GM12878 (cell line): ENCODE measurements at regions not wholly inside any gene's neighbourhood (a gene's known extent, or its start where the extent isn't known, plus 50 kb on each side); places are given as distances from the start of the nearest gene placed in this dataset.

Source experiments
- ATAC-seq: fragments of 200-7000 bp; cut with Tn5 transposase; 3 replicates; pipeline ENCODE4 v1.9.1; 2020; ENCODE audit warnings: mild to moderate bottlenecking, moderate library complexity
- BruUV-seq: library from RNA; stranded (reverse); fragments of 400-500 nt; replicated peaks from 2 replicates; lab custom pipeline; 2021; lab: Mats Ljungman, UMichigan
- CTCF ChIA-PET: fragments of 300-600 bp; sonication (Branson Sonifier 250); formaldehyde crosslinking; extraction: SDS; loops from one replicate; lab custom pipeline; 2021; ENCODE audit warnings: inconsistent platforms; lab: Yijun Ruan, JAX
- POLR2A ChIA-PET: fragments of 350-600 bp; formaldehyde crosslinking; extraction: SDS; loops from one replicate; lab custom pipeline; 2021; ENCODE audit warnings: inconsistent platforms; lab: Charles Lee
- RAD21 ChIA-PET: fragments of 300-600 bp; sonication (Branson Sonifier 250); formaldehyde crosslinking; loops from one replicate; lab custom pipeline; 2023; ENCODE audit warnings: antibody characterized with exemption; ENCODE audit not compliant: unreplicated experiment; lab: Charles Lee
- SMC1A ChIA-PET: fragments of 300-600 bp; sonication (Branson Sonifier 250); formaldehyde crosslinking; loops from one replicate; lab custom pipeline; 2023; ENCODE audit not compliant: unreplicated experiment, uncharacterized antibody; lab: Charles Lee
- DNase-seq: peaks from one replicate; pipeline ENCODE4 v3.0.0-alpha.2; 2011; ENCODE audit warnings: low read depth, low spot score
- FAIRE-seq: peaks from 3 replicates; lab custom pipeline; 2011; peaks lifted over from hg19 to GRCh38; lab: Jason Lieb, UNC
- H2AFZ ChIP-seq: 2 replicates; pipeline ENCODE4 v1.6.0; 2011; ENCODE audit warnings: low read depth, low read length, control low read depth; ENCODE audit not compliant: control insufficient read depth
- H3K27ac ChIP-seq: 2 replicates; pipeline ENCODE4 v1.5.1; 2011; ENCODE audit warnings: control low read depth; ENCODE audit not compliant: control insufficient read depth, insufficient read depth
- H3K27me3 ChIP-seq, 2 experiments: replicated peaks in 1 of 2; 2 replicates each; pipeline versions ENCODE4 v1.6.0 to v1.6.1; 2011; ENCODE audit warnings: low read length in 1 of 2; ENCODE audit not compliant: control insufficient read depth in 2 of 2, insufficient read depth in 2 of 2
- H3K36me3 ChIP-seq, 2 experiments: 2 replicates each; pipeline ENCODE4 v1.5.1; 2011; ENCODE audit warnings: low read length in 1 of 2; ENCODE audit not compliant: control insufficient read depth in 2 of 2, insufficient read depth in 2 of 2
- H3K4me1 ChIP-seq: 2 replicates; pipeline ENCODE4 v1.6.1; 2011; ENCODE audit warnings: mild to moderate bottlenecking, low read length, moderate library complexity, mixed read lengths; ENCODE audit not compliant: control insufficient read depth, insufficient read depth
- H3K4me2 ChIP-seq: 2 replicates; pipeline ENCODE4 v1.6.0; 2011; ENCODE audit warnings: control low read depth; ENCODE audit not compliant: control insufficient read depth, insufficient read depth
- H3K4me3 ChIP-seq: fragments of 200-600 bp; sonication (generic); 2 replicates; pipeline ENCODE4 v1.5.1; 2016
- H3K79me2 ChIP-seq: 2 replicates; pipeline ENCODE4 v1.6.0; 2011; ENCODE audit warnings: low read length; ENCODE audit not compliant: control insufficient read depth, insufficient read depth
- H3K9ac ChIP-seq: 2 replicates; pipeline ENCODE4 v1.8.0; 2011; ENCODE audit warnings: low read length, control low read depth, mixed read lengths; ENCODE audit not compliant: control insufficient read depth, insufficient read depth
- H3K9me3 ChIP-seq: replicated peaks from 3 replicates; pipeline ENCODE4 v1.5.1; 2011; ENCODE audit warnings: mild to moderate bottlenecking, low read length; ENCODE audit not compliant: control insufficient read depth, insufficient read depth
- H4K20me1 ChIP-seq: 2 replicates; pipeline ENCODE4 v1.6.0; 2011; ENCODE audit not compliant: control insufficient read depth, insufficient read depth
- BHLHE40 ChIP-seq, 2 experiments: fragments of 450-650 bp in 1 of 2; IDR thresholded peaks; 2 replicates each; pipeline ENCODE4 v1.6.1; 2011 to 2017; ENCODE audit warnings: low read depth in 2 of 2, borderline replicate concordance in 1 of 2, improper control_type of control experiment in 1 of 2, low read length in 1 of 2, mild to moderate bottlenecking in 1 of 2
- CHD1 ChIP-seq: IDR thresholded peaks from 2 replicates; pipeline ENCODE4 v1.6.1; 2012; ENCODE audit warnings: low read depth, low read length, improper control_type of control experiment
- RFX5 ChIP-seq: IDR thresholded peaks from 2 replicates; pipeline ENCODE4 v1.6.1; 2011; ENCODE audit warnings: low read depth, low read length, improper control_type of control experiment
- SPI1 ChIP-seq: IDR thresholded peaks from 2 replicates; pipeline ENCODE4 v1.6.1; 2011; ENCODE audit warnings: low read depth, mild to moderate bottlenecking, low read length, moderate library complexity, borderline replicate concordance; ENCODE audit not compliant: insufficient read depth
- TARDBP ChIP-seq: IDR thresholded peaks from 2 replicates; pipeline ENCODE4 v1.6.1; 2016; ENCODE audit warnings: borderline replicate concordance
- WGBS: methylation state at CpG from one replicate; pipeline ENCODE4 v1.1.6; 2016; ENCODE audit warnings: low lambda C conversion rate; ENCODE audit not compliant: insufficient replicate concordance, insufficient coverage; ENCODE audit errors: missing lambda C conversion rate; 5-methylcytosine and 5-hydroxymethylcytosine counted together
- in situ Hi-C: fragments of 300-500 bp; cut with MboI; formaldehyde crosslinking; loops from 9 replicates; pipeline ENCODE4 v1.14.3; 2018; ENCODE audit warnings: mixed read lengths
- intact Hi-C: fragments of 100-400 bp; cut with micrococcal nuclease; formaldehyde crosslinking; loops from one replicate; pipeline ENCODE4 v1.14.2; 2022; ENCODE audit not compliant: unreplicated experiment
- TF ChIP-seq, protein P1 (sequence below): IDR thresholded peaks from 2 replicates; pipeline ENCODE4 v1.6.1; 2011; ENCODE audit warnings: low read depth, mild to moderate bottlenecking, low read length, moderate library complexity, borderline replicate concordance; ENCODE audit errors: extremely low read depth
- TF ChIP-seq, protein P2 (sequence below): IDR thresholded peaks from 2 replicates; pipeline ENCODE4 v1.6.1; 2011; ENCODE audit warnings: borderline replicate concordance, low read depth, mild to moderate bottlenecking, moderate library complexity, mixed read lengths, low read length; ENCODE audit not compliant: insufficient read depth; ENCODE audit errors: extremely low read length
- TF ChIP-seq, protein P3 (sequence below): IDR thresholded peaks from 2 replicates; pipeline ENCODE4 v1.6.1; 2012; ENCODE audit warnings: improper control_type of control experiment, low read depth, low read length; ENCODE audit not compliant: insufficient replicate concordance
- TF ChIP-seq, protein P4 (sequence below): IDR thresholded peaks from 2 replicates; pipeline ENCODE4 v1.6.1; 2011; ENCODE audit warnings: low read depth, low read length, improper control_type of control experiment, borderline replicate concordance

DNA sequence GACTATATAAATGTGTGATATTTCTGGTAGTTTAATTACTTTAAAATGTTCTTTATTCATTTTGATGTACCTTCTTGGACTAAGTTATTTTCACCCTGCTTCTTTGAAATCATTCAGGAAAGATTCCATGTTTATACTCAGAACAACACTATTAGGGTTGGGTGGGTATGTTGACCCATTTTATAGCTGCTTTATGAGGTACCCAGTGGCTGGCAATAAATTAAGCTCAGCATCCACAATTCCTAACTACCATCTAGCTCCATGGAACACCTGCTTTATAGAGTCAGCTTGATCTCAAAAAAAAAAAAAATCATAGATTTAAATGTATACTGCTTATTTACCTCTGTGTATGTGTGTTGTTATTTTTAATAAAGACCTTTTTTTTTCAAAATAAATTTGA, 78.9 kb upstream of the ZNF91 start:
- POLR2A ChIA-PET, result no interaction called here
- no peak overlapping the region for H3K4me3 ChIP-seq
- no peak for ATAC-seq
- no peaks in the 10 kb centered on the region; the same call in 2 of the 3 replicates for H3K9me3 ChIP-seq
- no peak for FAIRE-seq
- intact Hi-C loops, result no loop called here
- no peak for TF ChIP-seq RFX5
- TF ChIP-seq, protein P1, sequence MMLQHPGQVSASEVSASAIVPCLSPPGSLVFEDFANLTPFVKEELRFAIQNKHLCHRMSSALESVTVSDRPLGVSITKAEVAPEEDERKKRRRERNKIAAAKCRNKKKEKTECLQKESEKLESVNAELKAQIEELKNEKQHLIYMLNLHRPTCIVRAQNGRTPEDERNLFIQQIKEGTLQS, result no peak
- TF ChIP-seq, protein P2, sequence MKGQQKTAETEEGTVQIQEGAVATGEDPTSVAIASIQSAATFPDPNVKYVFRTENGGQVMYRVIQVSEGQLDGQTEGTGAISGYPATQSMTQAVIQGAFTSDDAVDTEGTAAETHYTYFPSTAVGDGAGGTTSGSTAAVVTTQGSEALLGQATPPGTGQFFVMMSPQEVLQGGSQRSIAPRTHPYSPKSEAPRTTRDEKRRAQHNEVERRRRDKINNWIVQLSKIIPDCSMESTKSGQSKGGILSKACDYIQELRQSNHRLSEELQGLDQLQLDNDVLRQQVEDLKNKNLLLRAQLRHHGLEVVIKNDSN, result no peak
- TF ChIP-seq, all 136 proteins: peak for 0
- no peak for DNase-seq
- ChIA-PET SMC1A (no interaction called here), CTCF (no interaction called here), RAD21 (no interaction called here)
- BruUV-seq, result no TSS peak
- Histone ChIP-seq H3K9ac (no peak overlapping the region), H3K4me2 (no peak overlapping the region), H4K20me1 (no peaks in the 10 kb centered on the region), H3K79me2 (no peaks in the 10 kb centered on the region), H2AFZ (no peak overlapping the region), H3K27me3 (no peaks in the 10 kb centered on the region), H3K36me3 (no peaks in the 10 kb centered on the region), H3K4me1 (no peaks in the 10 kb centered on the region), H3K27ac (no peak overlapping the region)
- in situ Hi-C loops, result no loop called here

DNA sequence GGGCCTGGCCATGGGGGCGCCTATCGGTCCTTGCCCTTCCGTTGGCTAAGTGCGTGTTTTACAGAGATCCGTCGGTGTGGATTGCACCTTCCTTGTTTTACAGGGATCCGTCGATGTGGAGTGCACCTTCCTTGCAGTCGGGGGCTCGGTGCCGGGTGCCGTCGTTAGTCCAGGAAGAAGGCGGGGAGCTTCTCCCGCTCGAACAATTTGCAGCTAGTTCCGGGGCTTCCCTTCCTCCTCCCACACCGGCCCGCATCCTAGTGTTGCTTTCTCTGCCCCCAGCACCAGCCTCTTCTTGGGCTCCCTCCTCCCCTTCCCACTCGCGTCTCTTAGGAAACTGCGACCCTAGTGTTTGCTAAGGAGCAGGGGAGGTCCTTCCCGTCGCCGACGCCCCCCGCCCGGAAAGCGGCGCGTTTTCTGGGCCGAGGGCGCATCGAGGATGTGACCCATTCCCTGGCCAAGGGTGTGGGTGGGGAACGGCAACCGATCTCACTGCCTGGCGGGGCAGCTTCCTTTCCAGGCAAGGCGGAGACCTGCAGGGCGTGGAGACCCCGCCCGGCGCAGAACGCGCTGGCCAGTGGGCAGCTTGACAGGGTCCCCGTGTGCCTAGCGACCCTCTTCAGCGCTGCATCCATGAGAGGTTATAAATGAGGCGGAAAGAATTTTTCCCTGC, 75.7 kb upstream of the ZNF91 start:
- POLR2A ChIA-PET, result no interaction called here
- H2AFZ ChIP-seq, result no peak overlapping the region
- intact Hi-C loops, result no loop called here
- no peaks in the 10 kb centered on the region for H3K4me1 ChIP-seq
- 68% methylated on average over 48 of the region's 48 CpGs for WGBS
- in situ Hi-C loops, result no loop called here
- no peak overlapping the region for H3K4me3 ChIP-seq
- H3K36me3 ChIP-seq, result no peaks in the 10 kb centered on the region
- H3K4me2 ChIP-seq, result no peak overlapping the region
- SMC1A ChIA-PET, result no interaction called here
- H3K9me3 ChIP-seq, result no peaks in the 10 kb centered on the region; the same call in 2 of the 3 replicates
- CTCF ChIA-PET, result no interaction called here
- no peak for ATAC-seq
- no TSS peak for BruUV-seq
- no peak overlapping the region for H3K27ac ChIP-seq
- H3K9ac ChIP-seq, result no peak overlapping the region
- DNase-seq, result no peak
- no peak for FAIRE-seq
- no peaks in the 10 kb centered on the region for H3K27me3 ChIP-seq
- H3K79me2 ChIP-seq, result no peaks in the 10 kb centered on the region
- RAD21 ChIA-PET, result no interaction called here
- no peaks in the 10 kb centered on the region for H4K20me1 ChIP-seq
- TF ChIP-seq, protein P3, sequence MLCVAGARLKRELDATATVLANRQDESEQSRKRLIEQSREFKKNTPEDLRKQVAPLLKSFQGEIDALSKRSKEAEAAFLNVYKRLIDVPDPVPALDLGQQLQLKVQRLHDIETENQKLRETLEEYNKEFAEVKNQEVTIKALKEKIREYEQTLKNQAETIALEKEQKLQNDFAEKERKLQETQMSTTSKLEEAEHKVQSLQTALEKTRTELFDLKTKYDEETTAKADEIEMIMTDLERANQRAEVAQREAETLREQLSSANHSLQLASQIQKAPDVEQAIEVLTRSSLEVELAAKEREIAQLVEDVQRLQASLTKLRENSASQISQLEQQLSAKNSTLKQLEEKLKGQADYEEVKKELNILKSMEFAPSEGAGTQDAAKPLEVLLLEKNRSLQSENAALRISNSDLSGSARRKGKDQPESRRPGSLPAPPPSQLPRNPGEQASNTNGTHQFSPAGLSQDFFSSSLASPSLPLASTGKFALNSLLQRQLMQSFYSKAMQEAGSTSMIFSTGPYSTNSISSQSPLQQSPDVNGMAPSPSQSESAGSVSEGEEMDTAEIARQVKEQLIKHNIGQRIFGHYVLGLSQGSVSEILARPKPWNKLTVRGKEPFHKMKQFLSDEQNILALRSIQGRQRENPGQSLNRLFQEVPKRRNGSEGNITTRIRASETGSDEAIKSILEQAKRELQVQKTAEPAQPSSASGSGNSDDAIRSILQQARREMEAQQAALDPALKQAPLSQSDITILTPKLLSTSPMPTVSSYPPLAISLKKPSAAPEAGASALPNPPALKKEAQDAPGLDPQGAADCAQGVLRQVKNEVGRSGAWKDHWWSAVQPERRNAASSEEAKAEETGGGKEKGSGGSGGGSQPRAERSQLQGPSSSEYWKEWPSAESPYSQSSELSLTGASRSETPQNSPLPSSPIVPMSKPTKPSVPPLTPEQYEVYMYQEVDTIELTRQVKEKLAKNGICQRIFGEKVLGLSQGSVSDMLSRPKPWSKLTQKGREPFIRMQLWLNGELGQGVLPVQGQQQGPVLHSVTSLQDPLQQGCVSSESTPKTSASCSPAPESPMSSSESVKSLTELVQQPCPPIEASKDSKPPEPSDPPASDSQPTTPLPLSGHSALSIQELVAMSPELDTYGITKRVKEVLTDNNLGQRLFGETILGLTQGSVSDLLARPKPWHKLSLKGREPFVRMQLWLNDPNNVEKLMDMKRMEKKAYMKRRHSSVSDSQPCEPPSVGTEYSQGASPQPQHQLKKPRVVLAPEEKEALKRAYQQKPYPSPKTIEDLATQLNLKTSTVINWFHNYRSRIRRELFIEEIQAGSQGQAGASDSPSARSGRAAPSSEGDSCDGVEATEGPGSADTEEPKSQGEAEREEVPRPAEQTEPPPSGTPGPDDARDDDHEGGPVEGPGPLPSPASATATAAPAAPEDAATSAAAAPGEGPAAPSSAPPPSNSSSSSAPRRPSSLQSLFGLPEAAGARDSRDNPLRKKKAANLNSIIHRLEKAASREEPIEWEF, result no peak
- no peak for TF ChIP-seq SPI1
- TF ChIP-seq CHD1, result no peak
- no peak for TF ChIP-seq TARDBP
- no peak for TF ChIP-seq BHLHE40 (IDR thresholded peaks at IDR 0.05; ENCODE audit: borderline replicate concordance in 1 of 2, low read depth in 2 of 2, low read length in 1 of 2)
- TF ChIP-seq, protein P4, sequence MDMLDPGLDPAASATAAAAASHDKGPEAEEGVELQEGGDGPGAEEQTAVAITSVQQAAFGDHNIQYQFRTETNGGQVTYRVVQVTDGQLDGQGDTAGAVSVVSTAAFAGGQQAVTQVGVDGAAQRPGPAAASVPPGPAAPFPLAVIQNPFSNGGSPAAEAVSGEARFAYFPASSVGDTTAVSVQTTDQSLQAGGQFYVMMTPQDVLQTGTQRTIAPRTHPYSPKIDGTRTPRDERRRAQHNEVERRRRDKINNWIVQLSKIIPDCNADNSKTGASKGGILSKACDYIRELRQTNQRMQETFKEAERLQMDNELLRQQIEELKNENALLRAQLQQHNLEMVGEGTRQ, result no peak
